Stimulated activated CD8-positive, alpha-beta memory T cell treated with anti-CD3 and anti-CD28 coated beads, Interleukin-4, amount 100 ng/mL, for 4 hours (primary cell): ENCODE measurements at regions not wholly inside any gene's neighbourhood (a gene's known extent, or its start where the extent isn't known, plus 50 kb on each side); places are given as distances from the start of the nearest gene placed in this dataset.
"Not testable (repeated sequence)": the region's sequence is repeated elsewhere in the genome, so short reads cannot be mapped to it uniquely, and the experiment has no call there.

ENCODE experiments used
- DNase-seq, 2 donors: peaks; one replicate each; pipeline ENCODE4 v3.0.0-alpha.2; 2020; ENCODE audit warnings: low read depth in 2 of 2, low spot score in 1 of 2

DNA sequence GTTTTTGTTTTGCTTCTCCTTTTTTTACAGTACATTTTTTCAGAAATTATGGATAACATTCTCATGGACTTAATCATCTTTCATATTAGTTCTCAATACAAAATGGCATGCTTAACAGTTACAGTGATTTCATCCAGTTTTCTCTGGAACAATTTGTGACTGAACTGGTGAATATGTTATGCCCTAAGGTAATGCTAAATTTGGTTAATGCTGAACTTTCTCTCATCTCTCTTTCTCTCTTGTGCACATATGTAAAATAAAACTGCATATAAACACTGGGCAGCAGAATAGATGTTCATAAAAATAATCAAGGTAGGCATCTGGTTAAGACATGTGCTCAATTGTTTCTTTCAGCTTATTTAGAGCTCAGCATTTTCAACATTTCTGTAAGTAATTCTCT lies 196.3 kb upstream of the TMEFF2 start:
- DNase-seq: no peak

DNA sequence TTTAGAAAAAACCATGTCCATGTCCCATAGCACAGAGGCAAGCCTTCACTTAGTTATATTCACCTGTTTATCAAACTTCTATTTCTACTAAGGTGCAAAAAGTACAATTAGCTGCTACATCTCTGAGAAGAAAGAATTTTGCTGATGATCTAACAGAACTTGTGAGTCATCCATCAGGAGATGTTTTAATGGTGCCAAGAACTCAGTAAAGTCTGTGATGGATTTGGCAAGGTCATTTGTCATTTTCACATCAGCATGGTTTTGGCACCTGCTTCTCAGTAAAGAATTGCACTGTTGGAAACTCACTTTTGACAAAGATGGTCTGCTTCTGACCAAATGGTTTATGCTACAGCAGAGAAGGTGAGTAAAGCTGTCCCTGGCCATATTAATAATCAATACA lies 195.7 kb upstream of the TMEFF2 start:
- no peak for DNase-seq

DNA sequence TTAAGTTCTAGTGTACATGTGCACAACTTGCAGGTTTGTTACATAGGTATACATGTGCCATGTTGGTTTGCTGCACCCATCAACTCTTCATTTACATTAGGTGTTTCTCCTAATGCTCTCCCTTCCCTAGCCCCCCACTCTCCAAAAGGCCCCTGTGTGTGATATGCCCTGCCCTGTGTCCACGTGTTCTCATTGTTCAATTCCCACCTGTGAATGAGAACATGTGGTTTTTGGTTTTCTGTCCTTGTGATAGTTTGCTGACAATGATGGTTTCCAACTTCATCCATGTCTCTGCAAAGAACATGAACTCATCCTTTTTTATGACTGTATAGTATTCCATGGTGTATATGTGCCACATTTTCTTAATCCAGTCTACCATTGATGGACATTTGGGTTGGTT lies 189.5 kb upstream of the TMEFF2 start:
- DNase-seq: not testable (repeated sequence)

DNA sequence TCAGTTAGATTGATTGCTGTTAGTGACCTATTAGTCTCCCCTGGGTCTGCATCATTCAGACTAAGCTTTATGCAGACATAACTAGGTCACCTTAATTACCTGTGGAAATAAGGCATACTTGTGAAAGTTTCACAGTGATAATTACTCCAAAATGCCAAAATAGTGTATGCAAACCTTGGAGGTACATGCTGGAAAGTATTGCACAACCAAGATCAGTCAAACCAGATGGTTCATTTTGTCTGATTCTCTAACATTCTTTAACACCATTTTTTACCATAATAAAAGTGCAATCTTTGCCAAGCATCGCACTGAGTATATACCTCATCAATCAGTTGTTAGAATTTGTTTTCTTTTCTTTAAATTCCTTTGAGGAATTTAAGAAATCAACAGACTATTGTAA lies 186.3 kb upstream of the TMEFF2 start:
- no peak for DNase-seq

DNA sequence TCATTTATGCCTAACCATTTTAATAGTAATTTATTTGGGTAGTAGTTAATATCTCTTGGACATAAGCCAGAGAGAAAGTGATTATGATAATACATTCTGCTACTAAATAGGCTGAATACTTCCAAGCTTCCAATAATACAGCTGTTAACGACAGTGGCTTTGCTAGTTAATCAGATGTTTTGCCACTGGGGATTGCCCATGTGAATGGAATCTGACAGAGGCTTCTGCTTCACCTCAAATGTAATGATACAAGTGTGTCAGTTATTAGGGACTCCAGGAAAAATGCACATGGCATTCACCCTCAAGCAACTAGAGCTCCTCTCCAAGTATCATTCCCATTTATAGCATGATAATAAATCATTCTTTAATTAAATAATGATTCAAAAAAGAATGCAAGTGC lies 185.0 kb upstream of the TMEFF2 start:
- DNase-seq: no peak

DNA sequence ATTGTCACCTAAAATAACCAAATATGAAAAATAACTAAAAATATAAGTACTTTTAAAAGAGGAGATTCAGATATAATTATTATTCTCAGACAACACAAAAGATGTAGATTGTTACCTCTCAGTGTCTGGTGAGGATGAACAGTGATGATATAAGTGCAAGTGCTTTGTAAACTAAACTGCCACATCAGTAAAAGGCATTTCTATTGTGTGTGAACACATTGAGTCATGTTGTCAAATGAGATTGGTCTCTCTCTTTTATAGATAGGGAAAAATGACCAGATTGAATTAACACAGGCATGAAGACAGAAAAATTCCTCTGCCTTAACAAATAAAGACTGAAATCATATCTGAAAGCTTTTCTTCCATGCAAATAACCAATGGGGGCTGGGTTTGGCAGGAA lies 182.4 kb upstream of the TMEFF2 start:
- DNase-seq: no peak

DNA sequence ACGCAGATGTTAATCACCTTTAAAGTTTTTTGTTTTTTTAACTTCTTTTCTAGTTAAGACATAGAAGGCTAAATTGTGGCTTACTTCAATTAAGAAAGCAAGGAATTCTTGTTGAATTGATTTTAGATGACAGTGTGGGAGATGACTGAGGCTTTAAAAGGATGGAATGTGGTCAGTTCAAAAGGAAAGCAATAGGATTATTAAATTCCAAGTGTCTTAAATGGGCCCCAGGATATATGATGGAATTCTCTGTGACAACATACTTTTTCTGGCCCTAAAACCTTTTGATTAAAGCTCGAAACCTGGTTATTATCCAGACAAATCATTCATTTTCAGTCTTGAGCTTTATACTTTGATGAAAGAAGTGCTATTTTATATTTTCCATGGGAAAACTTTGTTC lies 179.0 kb upstream of the TMEFF2 start:
- DNase-seq: no peak

DNA sequence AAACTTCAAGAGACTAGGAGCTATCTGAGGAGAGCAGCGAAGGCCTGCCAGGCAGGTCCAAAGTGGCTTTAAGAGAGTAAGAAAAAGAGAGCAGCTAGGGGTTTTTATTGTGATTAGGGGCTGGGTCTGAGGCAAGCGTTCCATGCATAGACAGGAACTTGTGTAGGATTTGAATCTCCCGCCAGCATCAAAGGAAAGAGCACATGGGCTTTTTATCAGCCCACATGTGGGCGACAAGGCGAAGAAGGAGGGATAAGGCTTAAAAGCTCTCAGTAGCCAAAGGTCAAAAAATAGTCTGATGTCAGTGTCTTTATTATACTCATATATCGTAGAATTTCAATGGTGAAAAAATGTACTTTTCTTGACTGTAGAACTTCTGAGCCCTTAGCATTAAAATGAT lies 178.5 kb upstream of the TMEFF2 start:
- DNase-seq: no peak

DNA sequence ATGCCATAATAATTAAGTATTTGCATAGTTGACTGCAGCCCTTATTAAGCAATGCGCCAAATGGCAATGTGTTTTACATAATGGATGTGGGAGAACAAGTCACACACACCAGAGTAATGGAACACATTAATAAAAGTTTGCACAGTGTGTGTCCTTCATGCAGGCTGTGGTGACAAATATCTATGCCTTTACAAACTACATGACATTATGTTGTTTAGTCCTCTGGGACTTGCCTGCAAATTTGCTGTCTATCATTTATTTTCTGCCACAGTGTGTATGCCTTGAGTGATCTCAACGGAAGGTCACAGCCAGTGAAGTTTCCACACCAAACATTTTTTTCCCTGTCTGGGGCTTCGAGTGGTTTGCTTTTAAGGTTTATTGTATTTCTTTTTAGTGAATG lies 175.2 kb upstream of the TMEFF2 start:
- no peak for DNase-seq

DNA sequence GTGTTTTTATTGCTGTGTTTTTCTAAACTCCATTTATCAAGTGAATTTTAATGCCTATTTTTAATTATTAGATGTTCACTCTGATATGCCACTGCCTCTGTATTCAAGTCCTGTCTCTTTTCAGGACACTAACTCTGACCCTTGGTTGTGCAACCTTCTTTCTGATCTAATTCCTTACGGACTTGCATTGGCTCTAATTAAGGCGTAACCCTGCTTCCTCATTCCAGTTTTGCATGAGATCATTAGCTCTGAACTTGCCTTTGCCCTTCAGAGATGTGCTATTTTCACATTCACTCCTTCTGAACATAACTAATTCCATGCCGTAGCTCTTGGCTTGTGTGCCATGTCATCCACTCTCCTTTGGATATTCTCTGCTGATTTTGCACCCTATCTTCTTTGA lies 162.5 kb upstream of the TMEFF2 start:
- DNase-seq: no peak

DNA sequence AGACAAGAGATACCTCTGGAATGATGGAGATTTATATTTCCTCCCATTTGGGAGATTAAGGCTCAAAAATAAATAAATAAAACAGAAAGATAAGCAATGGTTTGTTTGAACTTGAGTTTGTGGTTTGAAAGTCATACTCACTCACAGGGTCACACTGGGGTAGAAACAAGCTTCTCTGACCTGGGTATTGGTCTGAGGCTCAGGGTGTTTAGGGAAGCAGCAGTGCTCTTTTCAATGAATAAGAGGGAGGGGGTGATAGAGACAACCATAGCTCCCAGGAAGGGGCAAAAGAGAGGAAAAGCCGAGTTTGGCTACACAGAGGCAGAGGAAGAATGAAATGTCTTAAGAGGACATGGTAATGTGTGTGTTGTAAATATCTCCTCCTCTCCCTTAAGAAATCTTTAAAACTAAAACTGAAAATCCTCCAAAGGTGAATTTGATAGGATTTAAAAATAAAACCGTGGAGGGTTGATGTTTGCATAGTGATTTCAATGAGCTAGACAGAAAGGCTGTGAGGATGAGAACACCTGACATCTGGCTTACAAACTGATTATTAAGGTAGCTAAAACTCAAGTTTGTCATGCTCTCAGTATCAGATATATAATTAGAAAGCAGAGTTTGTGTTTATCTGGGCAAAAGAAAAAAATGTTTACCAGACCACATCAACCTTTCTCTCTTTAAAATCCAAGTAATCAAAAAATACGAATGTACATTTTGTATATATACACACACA lies 159.9 kb upstream of the TMEFF2 start:
- DNase-seq: no peak

DNA sequence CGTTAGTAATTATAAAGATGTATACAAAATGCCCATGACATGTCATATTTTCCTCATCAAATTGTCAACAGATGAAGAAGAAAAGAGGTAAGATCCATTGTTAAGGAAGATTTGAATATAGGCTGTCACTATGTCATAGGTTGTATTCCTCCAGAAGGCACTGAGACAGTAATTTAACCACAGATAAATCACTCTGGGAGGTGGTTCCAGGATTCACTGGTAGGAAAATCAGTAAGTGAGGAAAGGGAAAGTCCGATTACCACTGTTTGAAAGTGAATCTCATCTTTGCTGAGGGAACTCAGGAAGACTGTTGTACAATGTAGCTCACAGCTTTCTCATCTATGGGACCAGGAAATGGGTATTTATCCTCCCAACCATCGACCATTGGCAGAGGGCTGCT lies 152.8 kb upstream of the TMEFF2 start:
- DNase-seq: no peak

DNA sequence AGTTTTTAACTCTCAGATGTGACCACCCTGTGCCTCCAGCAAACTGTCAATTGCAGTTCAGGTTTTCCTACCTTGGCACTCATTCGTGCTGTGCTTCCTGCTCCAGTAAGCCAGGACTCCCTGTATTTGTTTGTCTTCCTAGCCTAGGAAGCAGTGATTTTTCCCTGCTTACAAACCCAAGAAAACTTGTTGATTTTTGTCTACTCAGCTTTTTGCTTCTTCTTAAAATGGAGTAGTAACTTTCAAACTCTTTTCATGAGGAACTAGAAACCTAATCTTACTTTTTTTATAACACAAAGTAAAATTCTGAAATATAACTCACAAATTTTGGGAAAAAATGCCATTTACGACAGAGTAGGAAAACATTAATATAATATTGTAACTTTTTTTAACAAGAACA lies 150.6 kb upstream of the TMEFF2 start:
- DNase-seq: no peak

DNA sequence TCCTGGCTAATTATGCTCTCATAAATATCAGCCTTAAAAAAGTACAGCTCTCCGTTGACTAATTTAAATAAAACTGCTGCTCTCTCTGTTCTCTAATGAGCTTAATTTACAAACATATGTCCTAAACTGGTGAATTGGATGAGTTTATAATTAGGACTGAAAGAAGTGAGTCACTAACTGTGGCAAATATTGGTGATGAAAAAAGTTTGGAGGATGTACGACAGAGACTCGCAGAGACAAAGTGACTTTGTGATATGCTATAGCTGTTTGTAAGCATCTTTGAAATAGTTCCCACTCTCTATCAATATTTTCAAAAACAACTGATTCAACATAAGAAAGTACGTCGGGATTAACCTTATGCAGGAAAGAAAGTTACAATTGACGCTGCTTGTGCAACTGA lies 138.9 kb upstream of the TMEFF2 start:
- DNase-seq: no peak

DNA sequence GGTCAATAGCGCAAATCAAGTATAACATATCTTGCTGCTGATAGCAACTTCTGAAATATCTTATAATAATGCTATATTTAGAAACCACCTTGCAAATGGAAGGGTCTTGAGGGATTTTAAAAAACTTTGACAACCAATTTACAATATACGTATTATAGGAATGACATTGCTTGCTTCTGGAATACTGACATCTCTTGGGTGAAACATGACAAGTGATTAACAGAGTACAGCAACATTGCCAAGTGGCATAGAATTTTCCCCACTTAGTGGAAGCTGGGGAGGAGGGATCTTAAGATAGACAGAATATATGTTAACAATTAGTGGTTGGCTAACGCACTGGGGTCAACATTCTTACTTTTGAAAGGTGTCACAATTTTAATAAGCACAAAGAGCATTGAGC lies 133.6 kb upstream of the TMEFF2 start:
- no peak for DNase-seq

DNA sequence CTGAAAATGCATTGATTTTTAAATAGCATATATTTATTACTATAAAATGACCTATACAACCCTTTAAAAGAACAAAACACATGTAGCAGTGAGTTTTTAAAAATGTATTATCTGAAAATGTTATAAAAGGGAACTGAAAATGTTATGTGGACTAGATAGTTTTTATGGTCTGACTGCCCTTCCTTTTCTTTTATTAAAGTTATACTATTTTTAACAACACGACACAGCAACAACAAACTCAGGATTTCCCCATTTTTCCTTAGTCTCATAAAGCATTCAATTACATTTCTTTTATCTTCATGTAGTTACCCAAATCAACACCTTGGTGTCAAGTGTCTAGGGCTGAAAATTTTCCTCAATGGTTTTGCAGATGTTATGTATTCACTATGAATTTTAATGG lies 132.8 kb upstream of the TMEFF2 start:
- DNase-seq: no peak

DNA sequence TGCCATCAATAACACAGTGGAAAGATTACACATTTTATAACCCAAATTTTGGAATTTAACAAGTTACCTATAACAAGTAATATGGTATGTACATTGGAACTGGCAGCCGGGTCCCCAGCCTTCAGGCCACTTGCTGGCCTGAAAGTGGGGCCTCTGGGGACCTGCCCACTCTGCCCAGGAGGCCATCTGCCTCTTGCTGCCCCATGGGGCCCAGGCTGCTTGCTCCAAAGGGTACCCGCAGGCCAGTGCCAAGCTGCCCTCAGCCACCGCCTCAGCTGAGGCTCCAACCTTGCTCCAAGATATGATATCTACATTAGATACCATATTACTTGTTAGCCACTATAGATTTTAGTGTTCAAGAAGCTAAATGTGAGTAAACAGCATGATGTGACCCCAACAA lies 120.8 kb upstream of the TMEFF2 start:
- no peak for DNase-seq

DNA sequence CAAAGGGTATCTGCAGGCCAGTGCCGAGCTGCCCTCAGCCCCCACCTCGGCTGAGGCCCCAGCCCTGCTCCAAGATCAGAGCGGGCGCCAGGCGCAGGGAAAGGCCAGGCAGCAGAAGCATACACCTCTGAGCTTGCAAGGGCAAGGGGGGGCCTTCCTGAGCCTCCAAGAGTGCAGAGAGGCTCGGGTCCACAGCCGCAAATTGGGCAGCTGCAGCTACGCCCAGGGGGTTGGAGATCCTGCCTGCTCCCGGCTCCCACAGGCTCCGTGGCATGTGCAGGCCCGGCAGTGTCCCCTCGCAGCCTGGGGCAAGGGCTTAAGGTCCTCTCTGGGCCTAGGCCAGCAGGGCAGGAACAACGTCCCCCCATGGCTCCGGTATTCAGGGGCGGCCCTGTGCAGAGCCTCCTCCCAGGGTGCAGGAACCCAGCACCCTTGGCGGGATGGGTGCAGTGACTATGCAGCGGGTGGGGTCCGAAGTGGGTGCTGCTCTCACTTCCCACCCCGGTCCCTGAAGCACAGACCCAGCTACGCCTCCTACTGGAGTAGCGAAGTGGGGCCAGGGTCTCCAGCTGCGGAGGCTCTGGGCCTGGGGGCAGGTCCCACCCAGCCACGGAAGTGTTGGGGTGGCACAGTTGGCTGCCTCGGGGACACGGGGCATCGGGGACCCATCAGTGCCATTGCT lies 120.2 kb upstream of the TMEFF2 start:
- DNase-seq: no peak

DNA sequence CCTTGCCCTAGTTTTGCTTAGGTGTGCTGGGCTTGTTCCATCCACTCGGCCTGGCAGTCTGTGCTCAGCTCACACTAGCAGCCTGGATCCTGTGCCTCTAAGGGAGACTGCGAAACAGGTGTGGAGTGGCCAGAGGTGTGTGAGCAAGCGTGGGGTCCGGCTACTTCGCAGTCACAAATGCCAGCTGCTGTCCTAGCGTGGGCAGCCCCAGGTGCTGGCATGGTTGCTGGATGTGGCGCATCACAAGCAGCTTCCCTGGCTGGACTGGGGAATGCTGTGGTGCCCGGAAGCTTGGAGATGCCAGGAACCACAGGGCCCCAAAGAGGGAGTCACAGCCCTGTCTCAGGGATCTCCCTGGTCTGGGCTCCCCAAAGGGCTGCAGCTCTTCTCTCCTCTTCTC lies 119.0 kb upstream of the TMEFF2 start:
- DNase-seq: no peak

DNA sequence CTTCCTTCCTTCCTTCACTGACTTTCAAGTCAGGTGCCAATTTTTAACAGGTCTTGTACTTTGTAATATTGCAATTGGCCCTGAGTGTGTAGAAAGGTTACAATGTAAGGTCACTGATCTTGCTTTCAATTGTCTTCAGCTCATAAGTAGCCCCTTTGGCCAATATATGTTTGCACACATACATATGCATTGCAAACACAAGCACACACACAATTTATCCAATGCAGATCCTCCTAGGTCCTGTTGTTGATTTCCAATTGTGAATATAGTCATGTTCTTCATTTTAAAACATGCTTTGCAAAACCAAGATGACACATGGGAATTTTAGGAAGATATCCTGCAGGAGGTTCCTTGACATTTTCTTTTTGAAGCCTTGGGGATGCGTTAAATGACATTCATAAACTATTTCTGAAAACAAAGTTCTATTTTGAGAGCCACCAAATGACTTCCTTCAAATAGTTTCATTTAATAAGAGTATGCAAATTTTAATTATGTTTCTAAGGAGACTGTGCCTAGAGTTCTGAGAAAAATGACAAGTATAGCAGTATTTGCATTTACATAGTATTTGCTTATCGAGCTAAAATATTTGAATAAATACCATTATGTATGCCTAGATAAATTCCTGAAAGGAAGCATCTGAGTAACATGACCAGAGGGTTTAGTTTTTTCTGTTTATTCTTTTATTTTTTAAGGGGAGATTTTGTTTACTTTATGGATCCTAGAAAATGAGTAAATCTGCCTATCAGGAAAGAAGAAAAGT lies 117.1 kb upstream of the TMEFF2 start:
- no peak for DNase-seq

DNA sequence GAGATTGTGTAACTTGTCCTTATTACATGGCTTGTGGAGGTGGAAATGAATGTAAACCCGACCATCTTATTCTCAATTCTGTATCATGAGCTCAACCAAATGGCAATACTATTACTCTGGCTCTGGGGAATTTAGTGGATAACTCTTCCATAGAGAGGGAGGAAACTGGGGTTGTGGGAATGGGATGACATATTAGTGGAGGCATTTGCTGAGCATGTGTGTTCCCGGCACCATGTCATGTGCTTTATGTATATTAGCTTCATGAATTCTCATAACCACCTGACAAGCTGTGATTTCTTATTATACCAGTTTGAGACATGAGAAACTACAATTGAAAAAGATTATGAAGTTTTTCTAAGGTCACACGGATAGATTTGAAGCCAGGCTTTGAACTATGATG lies 112.8 kb upstream of the TMEFF2 start:
- DNase-seq: no peak

DNA sequence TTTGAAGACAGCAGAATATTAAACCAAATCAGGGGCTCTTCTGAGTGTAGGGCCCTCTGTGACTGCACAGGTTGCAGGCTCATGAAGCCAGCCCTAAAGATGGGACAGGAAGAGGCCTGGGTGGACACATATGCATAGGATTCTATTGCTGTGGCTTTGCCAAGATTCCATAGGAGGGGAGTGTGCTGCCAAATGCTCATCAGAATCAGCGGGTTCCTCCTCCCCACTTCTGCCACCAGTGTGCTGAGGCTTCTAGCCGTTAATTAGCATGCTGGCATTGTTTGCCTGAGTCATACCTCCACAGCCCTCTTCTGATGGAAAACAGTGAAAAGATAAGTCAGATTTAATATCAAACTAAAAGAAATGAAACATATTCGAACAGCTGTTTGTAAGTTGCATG lies 103.9 kb upstream of the TMEFF2 start:
- DNase-seq: no peak
